ENCODE measurements at regions not wholly inside any gene's neighbourhood (a gene's known extent, or its start where the extent isn't known, plus 50 kb on each side); places are given as distances from the start of the nearest gene placed in this dataset.
A peak's percentile ranks its signal among the peaks of the same experiment; 100 is the strongest.

GRCh38 chr7:12103948-12104347 is 107.1 kb upstream of the TMEM106B start:
- DNase-seq (ENCODE audit: low read depth), result no peak
- Histone ChIP-seq H3K27me3 (ENCODE audit: control insufficient read depth, insufficient read depth, low read length) (no peaks in the 10 kb centered on the region), H3K36me3 (ENCODE audit: control insufficient read depth, insufficient read depth, low read length) (no peaks in the 10 kb centered on the region), H3K4me3 (ENCODE audit: low read depth, low read length) (no peak overlapping the region)
- no peak for TF ChIP-seq CTCF (IDR thresholded peaks at IDR 0.05; ENCODE audit: insufficient read depth, low read length, poor library complexity, severe bottlenecking)

GRCh38 chr7:12107381-12107780 is 103.7 kb upstream of the TMEM106B start:
- TF ChIP-seq CTCF (IDR thresholded peaks at IDR 0.05; ENCODE audit: insufficient read depth, low read length, poor library complexity, severe bottlenecking), result no peak
- H3K27me3 ChIP-seq (ENCODE audit: control insufficient read depth, insufficient read depth, low read length), result no peaks in the 10 kb centered on the region
- no peak overlapping the region for H3K4me3 ChIP-seq (ENCODE audit: low read depth, low read length)
- DNase-seq (ENCODE audit: low read depth), result no peak
- H3K36me3 ChIP-seq (ENCODE audit: control insufficient read depth, insufficient read depth, low read length), result no peaks in the 10 kb centered on the region

- no peaks in the 10 kb centered on the region for H3K36me3 ChIP-seq (ENCODE audit: control insufficient read depth, insufficient read depth, low read length)
- TF ChIP-seq CTCF (IDR thresholded peaks at IDR 0.05; ENCODE audit: insufficient read depth, low read length, poor library complexity, severe bottlenecking), result no peak
- H3K27me3 ChIP-seq (ENCODE audit: control insufficient read depth, insufficient read depth, low read length), result no peaks in the 10 kb centered on the region
- no peak overlapping the region for H3K4me3 ChIP-seq (ENCODE audit: low read depth, low read length)
- no peak for DNase-seq (ENCODE audit: low read depth)
Measured at GRCh38 chr7:12107841-12108254, 103.2 kb upstream of the TMEM106B start.

- Histone ChIP-seq H3K4me3 (ENCODE audit: low read depth, low read length) (no peak overlapping the region), H3K27me3 (ENCODE audit: control insufficient read depth, insufficient read depth, low read length) (no peaks in the 10 kb centered on the region), H3K36me3 (ENCODE audit: control insufficient read depth, insufficient read depth, low read length) (no peaks in the 10 kb centered on the region)
- no peak for DNase-seq (ENCODE audit: low read depth)
- TF ChIP-seq CTCF (IDR thresholded peaks at IDR 0.05; ENCODE audit: insufficient read depth, low read length, poor library complexity, severe bottlenecking), result no peak
Measured at GRCh38 chr7:12110425-12110824, 100.7 kb upstream of the TMEM106B start.

GRCh38 chr7:12111422-12112405 is 99.4 kb upstream of the TMEM106B start:
- peak overlapping the region; percentile 32 for H3K4me3 ChIP-seq (ENCODE audit: low read depth, low read length)
- DNase-seq (ENCODE audit: low read depth), result no peak
- peak; percentile 4 for TF ChIP-seq CTCF (IDR thresholded peaks at IDR 0.05; ENCODE audit: insufficient read depth, low read length, poor library complexity, severe bottlenecking)
- no peaks in the 10 kb centered on the region for H3K36me3 ChIP-seq (ENCODE audit: control insufficient read depth, insufficient read depth, low read length)
- H3K27me3 ChIP-seq (ENCODE audit: control insufficient read depth, insufficient read depth, low read length), result no peaks in the 10 kb centered on the region

Data from kidney epithelial cell (primary cell).